HUES64 (cell line): ENCODE measurements at regions not wholly inside any gene's neighbourhood (a gene's known extent, or its start where the extent isn't known, plus 50 kb on each side); places are given as distances from the start of the nearest gene placed in this dataset.

Experiments used
- H3K27ac ChIP-seq: 2 replicates; pipeline ENCODE4 v1.7.0; 2013; ENCODE audit warnings: low read depth, low read length, inconsistent platforms
- H3K27me3 ChIP-seq: 2 replicates; pipeline ENCODE4 v1.6.1; 2013; ENCODE audit warnings: mild to moderate bottlenecking, low read length; ENCODE audit not compliant: insufficient read depth
- H3K36me3 ChIP-seq: 2 replicates; pipeline ENCODE4 v1.6.1; 2013; ENCODE audit warnings: mild to moderate bottlenecking, low read length; ENCODE audit not compliant: insufficient read depth
- H3K4me1 ChIP-seq: 2 replicates; pipeline ENCODE4 v1.6.1; 2013; ENCODE audit warnings: mild to moderate bottlenecking, low read length, moderate library complexity; ENCODE audit not compliant: insufficient read depth
- H3K4me3 ChIP-seq: 2 replicates; pipeline ENCODE4 v1.5.1; 2013; ENCODE audit warnings: mild to moderate bottlenecking, low read length, moderate library complexity
- H3K9ac ChIP-seq: 2 replicates; pipeline ENCODE4 v1.6.1; 2013; ENCODE audit warnings: mild to moderate bottlenecking, low read depth, low read length
- H3K9me3 ChIP-seq: 2 replicates; pipeline ENCODE4 v1.6.1; 2013; ENCODE audit warnings: low read depth, low read length; ENCODE audit not compliant: insufficient read depth
- WGBS: fragments of 150-250, 120-280 bp; methylation state at CpG from one replicate; pipeline ENCODE4 v1.1.7; 2013; ENCODE audit warnings: missing lambda C conversion rate; 5-methylcytosine and 5-hydroxymethylcytosine counted together

- 92% methylated on average over 4 of the region's 4 CpGs for WGBS
- no peak overlapping the region for H3K4me3 ChIP-seq
Measured at GRCh38 chr7:126005064-126005463, 1075.4 kb upstream of the POT1 start.

GRCh38 chr7:126001349-126001748, 1071.7 kb upstream of the POT1 start:
- Histone ChIP-seq H3K36me3 (no peaks in the 10 kb centered on the region), H3K27ac (peak overlapping the region; percentile 37), H3K27me3 (no peaks in the 10 kb centered on the region), H3K4me3 (no peak overlapping the region), H3K9me3 (no peaks in the 10 kb centered on the region), H3K9ac (no peak overlapping the region), H3K4me1 (peaks cover 21% of the 10 kb centered on the region)
- WGBS: 63% methylated on average over 1 of the region's 1 CpG

More at GRCh38 chr7:126005064-126005463, 1075.4 kb upstream of the POT1 start:
- peaks cover 28% of the 10 kb centered on the region for H3K4me1 ChIP-seq
- no peak overlapping the region for H3K9ac ChIP-seq
- no peaks in the 10 kb centered on the region for H3K9me3 ChIP-seq
- H3K27me3 ChIP-seq: no peaks in the 10 kb centered on the region
- H3K27ac ChIP-seq: no peak overlapping the region
- H3K36me3 ChIP-seq: peaks cover 3% of the 10 kb centered on the region; the same call in 1 of the 2 replicates

GRCh38 chr7:125984795-125985194, 1055.2 kb upstream of the POT1 start:
- Histone ChIP-seq H3K4me3 (no peak overlapping the region), H3K9ac (no peak overlapping the region), H3K9me3 (peaks cover 5% of the 10 kb centered on the region; the same call in 1 of the 2 replicates), H3K27ac (no peak overlapping the region), H3K27me3 (no peaks in the 10 kb centered on the region), H3K36me3 (peaks cover 3% of the 10 kb centered on the region; the same call in 1 of the 2 replicates), H3K4me1 (no peaks in the 10 kb centered on the region)
- WGBS: 92% methylated on average over 3 of the region's 3 CpGs

- H3K36me3 ChIP-seq: peaks cover 2% of the 10 kb centered on the region; the same call in 1 of the 2 replicates
- no peaks in the 10 kb centered on the region for H3K9me3 ChIP-seq
- 84% methylated on average over 1 of the region's 2 CpGs for WGBS
- no peaks in the 10 kb centered on the region for H3K4me1 ChIP-seq
- no peak overlapping the region for H3K4me3 ChIP-seq
- no peak overlapping the region for H3K27ac ChIP-seq
- no peak overlapping the region for H3K9ac ChIP-seq
- no peaks in the 10 kb centered on the region for H3K27me3 ChIP-seq
Measured at GRCh38 chr7:125971656-125972055, 1042.0 kb upstream of the POT1 start.

GRCh38 chr7:125966278-125967048, 1036.8 kb upstream of the POT1 start:
- Histone ChIP-seq H3K4me3 (no peak overlapping the region), H3K9me3 (no peaks in the 10 kb centered on the region), H3K9ac (no peak overlapping the region), H3K27ac (no peak overlapping the region), H3K4me1 (no peaks in the 10 kb centered on the region), H3K36me3 (no peaks in the 10 kb centered on the region), H3K27me3 (no peaks in the 10 kb centered on the region)
- WGBS: 98% methylated on average over 1 of the region's 1 CpG

- no peak overlapping the region for H3K9ac ChIP-seq
- H3K9me3 ChIP-seq: 0 out of 2 replicates have a peak, but pooled peaks cover 5% of the 10 kb centered on the region
- H3K27me3 ChIP-seq: no peaks in the 10 kb centered on the region
- H3K4me1 ChIP-seq: 0 out of 2 replicates have a peak, but pooled peaks cover 4% of the 10 kb centered on the region
- H3K4me3 ChIP-seq: no peak overlapping the region
- H3K36me3 ChIP-seq: peaks cover 26% of the 10 kb centered on the region; the same call in 1 of the 2 replicates
- WGBS: 92% methylated on average over 1 of the region's 1 CpG
- no peak overlapping the region for H3K27ac ChIP-seq
Measured at GRCh38 chr7:125934955-125935354, 1005.3 kb upstream of the POT1 start.

GRCh38 chr7:125934539-125934938, 1004.9 kb upstream of the POT1 start:
- H3K9me3 ChIP-seq: 0 out of 2 replicates have a peak, but pooled peaks cover 5% of the 10 kb centered on the region
- no peaks in the 10 kb centered on the region for H3K27me3 ChIP-seq
- H3K4me3 ChIP-seq: no peak overlapping the region
- H3K36me3 ChIP-seq: peaks cover 26% of the 10 kb centered on the region; the same call in 1 of the 2 replicates
- 0 out of 2 replicates have a peak, but pooled peaks cover 4% of the 10 kb centered on the region for H3K4me1 ChIP-seq
- no peak overlapping the region for H3K27ac ChIP-seq
- WGBS: 75% methylated on average over 2 of the region's 2 CpGs
- H3K9ac ChIP-seq: no peak overlapping the region

- no peak overlapping the region for H3K9ac ChIP-seq
- H3K27ac ChIP-seq: no peak overlapping the region
- no peak overlapping the region for H3K4me3 ChIP-seq
- WGBS: 92% methylated on average over 1 of the region's 1 CpG
- H3K9me3 ChIP-seq: no peaks in the 10 kb centered on the region
- H3K36me3 ChIP-seq: peaks cover 21% of the 10 kb centered on the region; the same call in 1 of the 2 replicates
- H3K4me1 ChIP-seq: peaks cover 32% of the 10 kb centered on the region
- H3K27me3 ChIP-seq: no peaks in the 10 kb centered on the region
Measured at GRCh38 chr7:125930848-125931247, 1001.2 kb upstream of the POT1 start.

GRCh38 chr7:125927556-125927955, 997.9 kb upstream of the POT1 start:
- 53% methylated on average over 2 of the region's 4 CpGs for WGBS

GRCh38 chr7:125926621-125927020, 997.0 kb upstream of the POT1 start:
- H3K27me3 ChIP-seq: no peaks in the 10 kb centered on the region
- peak overlapping the region; percentile 89 for H3K9ac ChIP-seq
- WGBS: 50% methylated on average over 1 of the region's 1 CpG
- no peaks in the 10 kb centered on the region for H3K9me3 ChIP-seq
- peak overlapping the region; percentile 62 for H3K4me3 ChIP-seq
- peaks cover 43% of the 10 kb centered on the region for H3K4me1 ChIP-seq
- H3K27ac ChIP-seq: peak overlapping the region; percentile 63; the same call in 1 of the 2 replicates
- H3K36me3 ChIP-seq: peaks cover 8% of the 10 kb centered on the region

More at GRCh38 chr7:125927556-125927955, 997.9 kb upstream of the POT1 start:
- Histone ChIP-seq H3K9ac (no peak overlapping the region), H3K9me3 (no peaks in the 10 kb centered on the region), H3K4me1 (peaks cover 43% of the 10 kb centered on the region), H3K27ac (no peak overlapping the region; the same call in 1 of the 2 replicates), H3K4me3 (peak overlapping the region; percentile 62), H3K36me3 (peaks cover 8% of the 10 kb centered on the region), H3K27me3 (no peaks in the 10 kb centered on the region)

GRCh38 chr7:125924037-125924436, 994.4 kb upstream of the POT1 start:
- H3K4me3 ChIP-seq: peak overlapping the region; percentile 62

More at GRCh38 chr7:125924037-125924436, 994.4 kb upstream of the POT1 start:
- Histone ChIP-seq H3K9ac (peak overlapping the region; percentile 89), H3K27me3 (no peaks in the 10 kb centered on the region), H3K4me1 (peaks cover 43% of the 10 kb centered on the region), H3K27ac (peak overlapping the region; percentile 92), H3K36me3 (peaks cover 4% of the 10 kb centered on the region), H3K9me3 (no peaks in the 10 kb centered on the region)
- WGBS: 48% methylated on average over 2 of the region's 2 CpGs
